ENCODE measurements at regions not wholly inside any gene's neighbourhood (a gene's known extent, or its start where the extent isn't known, plus 50 kb on each side); places are given as distances from the start of the nearest gene placed in this dataset.
"Not testable (repeated sequence)": the region's sequence is repeated elsewhere in the genome, so short reads cannot be mapped to it uniquely, and the experiment has no call there.

DNA sequence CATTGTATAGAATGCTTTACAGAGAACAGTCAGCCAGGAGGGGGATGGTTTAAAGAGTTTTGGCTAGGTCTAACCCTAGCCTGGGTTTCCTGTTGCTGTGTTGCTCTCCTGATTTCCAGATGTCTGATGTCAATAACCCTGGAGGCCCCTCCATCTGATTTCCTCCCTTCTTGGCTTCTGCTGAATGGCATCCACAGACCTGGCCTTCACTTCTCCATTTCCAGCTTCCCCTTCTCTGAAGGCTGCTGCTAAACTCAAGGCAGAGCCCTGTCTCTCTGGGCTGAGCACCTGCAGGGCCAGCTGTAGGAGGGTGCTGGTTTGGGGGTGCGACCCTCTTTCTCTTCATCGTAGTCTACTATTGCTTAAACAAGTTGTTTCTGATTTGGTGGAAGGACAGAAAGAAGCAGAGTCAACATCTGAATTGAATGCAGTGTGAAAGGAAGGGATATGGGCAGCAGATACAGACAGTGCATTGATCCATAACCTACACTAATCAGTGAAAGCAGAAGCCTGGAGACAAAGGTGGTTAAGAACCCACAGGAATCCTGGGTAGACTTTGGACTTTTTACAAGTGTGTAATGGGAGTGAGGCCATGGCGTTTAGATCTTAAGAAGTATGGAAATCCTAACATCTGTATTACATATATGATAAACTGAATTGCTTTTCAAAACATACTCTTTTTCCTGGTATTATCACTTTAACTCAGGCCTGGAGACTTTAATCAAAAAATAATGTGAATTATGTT is 153.6 kb downstream of the HRH4 start:
- TF ChIP-seq, protein P1, sequence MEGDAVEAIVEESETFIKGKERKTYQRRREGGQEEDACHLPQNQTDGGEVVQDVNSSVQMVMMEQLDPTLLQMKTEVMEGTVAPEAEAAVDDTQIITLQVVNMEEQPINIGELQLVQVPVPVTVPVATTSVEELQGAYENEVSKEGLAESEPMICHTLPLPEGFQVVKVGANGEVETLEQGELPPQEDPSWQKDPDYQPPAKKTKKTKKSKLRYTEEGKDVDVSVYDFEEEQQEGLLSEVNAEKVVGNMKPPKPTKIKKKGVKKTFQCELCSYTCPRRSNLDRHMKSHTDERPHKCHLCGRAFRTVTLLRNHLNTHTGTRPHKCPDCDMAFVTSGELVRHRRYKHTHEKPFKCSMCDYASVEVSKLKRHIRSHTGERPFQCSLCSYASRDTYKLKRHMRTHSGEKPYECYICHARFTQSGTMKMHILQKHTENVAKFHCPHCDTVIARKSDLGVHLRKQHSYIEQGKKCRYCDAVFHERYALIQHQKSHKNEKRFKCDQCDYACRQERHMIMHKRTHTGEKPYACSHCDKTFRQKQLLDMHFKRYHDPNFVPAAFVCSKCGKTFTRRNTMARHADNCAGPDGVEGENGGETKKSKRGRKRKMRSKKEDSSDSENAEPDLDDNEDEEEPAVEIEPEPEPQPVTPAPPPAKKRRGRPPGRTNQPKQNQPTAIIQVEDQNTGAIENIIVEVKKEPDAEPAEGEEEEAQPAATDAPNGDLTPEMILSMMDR (IDR thresholded peaks at IDR 0.05): no peak
- no peak for DNase-seq
- intact Hi-C loops (cut with micrococcal nuclease): no loop called here

DNA sequence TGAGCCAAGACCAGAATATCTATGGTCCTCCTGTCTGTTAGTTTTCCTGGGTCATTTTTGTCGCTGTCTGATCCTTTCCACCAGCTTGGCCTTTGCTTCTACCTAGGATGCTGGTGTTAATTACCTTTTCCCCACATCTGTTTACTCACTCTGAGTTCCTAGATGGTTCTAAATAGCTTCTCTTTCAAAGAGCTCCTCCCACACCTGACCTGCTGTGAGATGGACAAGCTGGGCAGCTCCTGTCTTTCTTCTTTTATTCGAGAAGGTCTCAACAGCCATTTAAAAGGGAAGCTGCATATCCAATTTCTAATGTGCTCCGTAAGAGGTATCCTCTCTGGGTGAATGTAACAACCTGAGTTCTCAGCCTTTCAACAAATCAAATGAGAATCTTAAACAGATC is 156.2 kb downstream of the HRH4 start:
- POLR2A ChIA-PET: no interaction called here
- CTCF ChIA-PET: no interaction called here
- no peak overlapping the region for H3K4me3 Mint-ChIP-seq
- TF ChIP-seq, protein P1 (IDR thresholded peaks at IDR 0.05): no peak
- DNase-seq: no peak
- H3K36me3 Mint-ChIP-seq (ENCODE audit: low read depth): no peaks in the 10 kb centered on the region
- no peak for ATAC-seq (ENCODE audit: low read depth)
- no peaks in the 10 kb centered on the region for H3K4me1 Mint-ChIP-seq
- intact Hi-C loops (cut with micrococcal nuclease): no loop called here
- no peaks in the 10 kb centered on the region for H3K9me3 Mint-ChIP-seq
- H3K27ac Mint-ChIP-seq: no peak overlapping the region
- no peaks in the 10 kb centered on the region for H3K27me3 Mint-ChIP-seq

More for the DNA sequence above, 153.6 kb downstream of the HRH4 start:
- no peaks in the 10 kb centered on the region for H3K36me3 Mint-ChIP-seq (ENCODE audit: low read depth)
- no peaks in the 10 kb centered on the region for H3K4me1 Mint-ChIP-seq
- H3K4me3 Mint-ChIP-seq: no peak overlapping the region
- ATAC-seq (ENCODE audit: low read depth): no peak
- no peaks in the 10 kb centered on the region for H3K27me3 Mint-ChIP-seq
- no peaks in the 10 kb centered on the region for H3K9me3 Mint-ChIP-seq
- CTCF ChIA-PET: no interaction called here
- no peak overlapping the region for H3K27ac Mint-ChIP-seq
- POLR2A ChIA-PET: no interaction called here

DNA sequence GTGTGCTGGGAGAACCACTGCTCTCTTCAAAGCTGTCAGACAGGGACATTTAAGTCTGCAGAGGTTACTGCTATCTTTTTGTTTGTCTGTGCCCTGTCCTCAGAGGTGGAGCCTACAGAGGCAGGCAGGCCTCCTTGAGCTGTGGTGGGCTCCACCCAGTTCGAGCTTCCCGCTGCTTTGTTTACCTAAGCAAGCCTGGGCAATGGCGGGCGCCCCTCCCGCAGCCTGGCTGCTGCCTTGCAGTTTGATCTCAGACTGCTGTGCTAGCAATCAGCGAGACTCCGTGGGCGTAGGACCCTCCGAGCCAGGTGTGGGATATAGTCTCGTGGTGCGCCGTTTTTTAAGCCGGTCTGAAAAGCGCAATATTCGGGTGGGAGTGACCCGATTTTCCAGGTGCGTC is 164.0 kb downstream of the HRH4 start:
- intact Hi-C loops (cut with micrococcal nuclease); H3K27me3 Mint-ChIP-seq; H3K36me3 Mint-ChIP-seq (ENCODE audit: low read depth); ATAC-seq (ENCODE audit: low read depth); H3K9me3 Mint-ChIP-seq; H3K4me1 Mint-ChIP-seq; DNase-seq; H3K4me3 Mint-ChIP-seq; H3K27ac Mint-ChIP-seq; POLR2A ChIA-PET; CTCF ChIA-PET: not testable (repeated sequence)

DNA sequence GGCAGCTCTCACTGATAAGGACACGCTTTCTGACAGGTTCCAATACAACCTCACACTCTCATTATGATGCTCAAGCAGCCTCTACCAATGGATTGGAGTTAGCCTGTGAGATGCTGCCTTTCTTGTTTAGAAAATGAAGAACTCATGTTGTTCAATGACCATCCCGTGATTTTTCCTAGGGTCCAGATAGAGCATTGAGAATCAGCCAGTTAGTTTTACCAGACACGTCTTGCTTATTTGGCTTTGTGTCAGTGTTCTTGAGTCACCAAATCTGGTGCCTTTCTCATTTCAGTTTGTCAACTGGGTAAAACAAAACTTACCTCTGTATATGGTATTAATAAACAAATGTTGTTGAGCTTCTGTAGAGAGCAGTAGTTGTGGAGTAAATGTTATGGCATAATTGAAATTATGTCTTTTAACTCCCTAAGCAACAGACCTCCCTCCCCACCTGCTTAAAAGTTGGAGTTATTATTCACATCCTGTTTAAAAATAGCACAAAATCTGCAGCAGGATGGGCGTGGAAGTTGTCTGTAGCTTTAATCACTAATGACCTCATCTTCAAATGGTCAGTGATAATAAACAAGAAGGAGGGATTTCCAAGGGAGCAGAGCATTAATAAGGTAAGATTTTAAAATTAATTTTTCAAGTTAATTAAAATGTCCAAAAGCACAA is 167.3 kb downstream of the HRH4 start:
- ATAC-seq (ENCODE audit: low read depth) (no peak), DNase-seq (no peak)
- Mint-ChIP-seq H3K27ac (no peak overlapping the region), H3K36me3 (ENCODE audit: low read depth) (no peaks in the 10 kb centered on the region), H3K4me3 (no peak overlapping the region), H3K9me3 (no peaks in the 10 kb centered on the region), H3K27me3 (peaks cover 3% of the 10 kb centered on the region), H3K4me1 (no peaks in the 10 kb centered on the region)
- ChIA-PET CTCF (no interaction called here), POLR2A (no interaction called here)
- intact Hi-C loops (cut with micrococcal nuclease): no loop called here
- TF ChIP-seq, protein P1 (IDR thresholded peaks at IDR 0.05): no peak

DNA sequence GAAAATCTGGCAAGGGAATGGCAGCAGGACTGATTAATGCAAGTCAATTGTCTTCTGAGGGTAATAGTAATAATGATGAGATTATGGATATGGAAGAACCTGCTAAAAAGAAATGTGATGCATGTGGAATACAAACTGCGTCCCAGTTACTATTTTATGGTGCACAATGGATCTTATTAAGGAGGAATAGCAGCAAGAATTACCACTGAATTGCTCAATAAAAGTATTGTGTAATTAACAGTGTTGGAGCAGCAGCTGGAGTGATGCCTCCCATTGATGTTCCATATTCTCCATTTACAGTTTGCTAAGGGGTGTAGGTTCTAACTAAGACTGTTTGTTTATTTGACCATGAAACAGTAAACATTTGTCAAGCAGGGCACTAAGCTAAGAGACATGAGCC is 167.9 kb downstream of the HRH4 start:
- Mint-ChIP-seq H3K27ac (no peak overlapping the region), H3K4me3 (no peak overlapping the region), H3K4me1 (no peaks in the 10 kb centered on the region), H3K27me3 (peaks cover 3% of the 10 kb centered on the region), H3K9me3 (no peaks in the 10 kb centered on the region), H3K36me3 (ENCODE audit: low read depth) (no peaks in the 10 kb centered on the region)
- POLR2A ChIA-PET: no interaction called here
- TF ChIP-seq, protein P1 (IDR thresholded peaks at IDR 0.05): no peak
- CTCF ChIA-PET: no interaction called here
- intact Hi-C loops (cut with micrococcal nuclease): no loop called here
- DNase-seq (no peak), ATAC-seq (ENCODE audit: low read depth) (no peak)

All from activated B cell treated with CpG ODN at 0.5 μM for 24 hours (primary cell).